GM13977 (cell line): ENCODE measurements at regions not wholly inside any gene's neighbourhood (a gene's known extent, or its start where the extent isn't known, plus 50 kb on each side); places are given as distances from the start of the nearest gene placed in this dataset.
"Not testable (repeated sequence)": the region's sequence is repeated elsewhere in the genome, so short reads cannot be mapped to it uniquely, and the experiment has no call there.

Experiments
- DNase-seq: peaks from one replicate; pipeline ENCODE4 v3.0.0; 2012; ENCODE audit warnings: low spot score
- in situ Hi-C: fragments of 300-500 bp; cut with MboI; formaldehyde crosslinking; loops from one replicate; pipeline ENCODE4 v1.12.0; 2022; ENCODE audit warnings: low sequenced_read_pairs, low pct_unique_long_range_greater_than_20kb, mixed read lengths, inconsistent platforms; ENCODE audit not compliant: unreplicated experiment
- TF ChIP-seq, protein P1 (sequence below): IDR thresholded peaks from 2 replicates; pipeline ENCODE4 v1.5.1; 2012; ENCODE audit warnings: mild to moderate bottlenecking, control low read depth; ENCODE audit not compliant: insufficient read depth; ENCODE audit errors: extremely low read depth, missing control alignments

DNA sequence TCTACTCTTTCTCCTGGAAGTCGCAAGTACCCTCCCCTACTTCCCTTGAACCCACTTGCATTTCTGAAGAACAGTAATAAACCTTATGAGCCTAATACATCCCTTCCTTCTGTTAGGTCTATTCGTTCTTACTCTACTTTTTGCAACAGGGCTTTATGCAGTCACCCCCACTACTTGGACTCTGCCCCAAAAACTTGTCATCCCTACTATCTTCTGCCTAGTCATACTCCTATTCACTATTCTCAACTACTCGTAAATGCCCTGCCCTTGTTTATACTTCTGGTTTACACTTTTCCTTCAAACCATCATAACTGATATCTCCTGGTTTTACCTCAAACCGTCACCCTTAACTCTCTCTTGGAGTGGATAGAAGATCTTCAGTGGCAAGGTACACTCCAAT, 55.2 kb upstream of the SLIT2 start:
- TF ChIP-seq, protein P1, sequence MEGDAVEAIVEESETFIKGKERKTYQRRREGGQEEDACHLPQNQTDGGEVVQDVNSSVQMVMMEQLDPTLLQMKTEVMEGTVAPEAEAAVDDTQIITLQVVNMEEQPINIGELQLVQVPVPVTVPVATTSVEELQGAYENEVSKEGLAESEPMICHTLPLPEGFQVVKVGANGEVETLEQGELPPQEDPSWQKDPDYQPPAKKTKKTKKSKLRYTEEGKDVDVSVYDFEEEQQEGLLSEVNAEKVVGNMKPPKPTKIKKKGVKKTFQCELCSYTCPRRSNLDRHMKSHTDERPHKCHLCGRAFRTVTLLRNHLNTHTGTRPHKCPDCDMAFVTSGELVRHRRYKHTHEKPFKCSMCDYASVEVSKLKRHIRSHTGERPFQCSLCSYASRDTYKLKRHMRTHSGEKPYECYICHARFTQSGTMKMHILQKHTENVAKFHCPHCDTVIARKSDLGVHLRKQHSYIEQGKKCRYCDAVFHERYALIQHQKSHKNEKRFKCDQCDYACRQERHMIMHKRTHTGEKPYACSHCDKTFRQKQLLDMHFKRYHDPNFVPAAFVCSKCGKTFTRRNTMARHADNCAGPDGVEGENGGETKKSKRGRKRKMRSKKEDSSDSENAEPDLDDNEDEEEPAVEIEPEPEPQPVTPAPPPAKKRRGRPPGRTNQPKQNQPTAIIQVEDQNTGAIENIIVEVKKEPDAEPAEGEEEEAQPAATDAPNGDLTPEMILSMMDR: no peak
- no peak for DNase-seq
- in situ Hi-C loops: no loop called here

- in situ Hi-C loops: no loop called here
- TF ChIP-seq, protein P1: no peak
- DNase-seq: no peak
Observed at GRCh38 chr4:20195071-20195885, 56.4 kb upstream of the SLIT2 start.

DNA sequence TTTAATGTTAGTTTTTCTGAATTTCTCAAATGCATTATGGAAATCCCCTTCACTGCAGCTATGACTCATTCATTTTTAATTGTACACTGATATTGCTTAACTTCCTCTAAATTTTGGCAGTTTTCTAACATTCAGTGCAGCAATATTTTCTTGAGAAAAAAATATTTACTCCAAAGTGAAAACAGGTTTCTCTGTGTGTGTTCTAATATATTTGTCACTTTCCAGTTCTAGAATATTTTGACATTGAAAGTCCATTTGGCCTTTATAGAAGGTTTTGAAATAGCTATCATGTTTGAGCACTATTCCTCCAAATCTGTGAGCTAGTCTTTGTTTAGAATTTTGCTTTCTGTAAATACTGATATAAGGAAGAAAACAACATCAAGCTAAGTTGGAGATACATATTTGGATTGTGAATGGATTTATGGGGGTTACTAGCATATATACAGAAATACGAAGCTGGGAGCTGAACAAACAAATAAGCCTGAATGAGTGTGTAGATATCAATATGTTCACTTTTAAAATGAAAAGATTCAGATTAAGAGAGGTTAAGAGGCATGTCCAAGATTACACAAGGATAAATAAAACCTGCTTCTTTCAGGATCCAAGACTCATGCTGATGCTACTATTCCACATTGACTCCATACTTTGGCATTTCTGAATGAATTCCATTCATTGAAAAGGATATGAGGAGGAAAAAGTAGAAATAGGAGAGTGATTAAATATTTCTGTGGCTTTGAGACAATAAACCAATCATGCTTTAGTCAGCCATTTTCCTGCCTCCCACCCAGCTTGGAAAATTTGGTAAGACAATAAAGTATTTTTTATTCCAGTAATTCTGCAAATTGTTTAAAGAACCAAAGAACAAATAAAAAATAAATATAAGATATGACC, 57.3 kb upstream of the SLIT2 start:
- TF ChIP-seq, protein P1: no peak
- DNase-seq: no peak
- in situ Hi-C loops: no loop called here

- DNase-seq: no peak
- TF ChIP-seq, protein P1: no peak
Observed at GRCh38 chr4:20193141-20193936, 58.4 kb upstream of the SLIT2 start.

GRCh38 chr4:20192736-20193135, 59.0 kb upstream of the SLIT2 start:
- no peak for DNase-seq
- in situ Hi-C loops: no loop called here
- TF ChIP-seq, protein P1: no peak

More at GRCh38 chr4:20193141-20193936, 58.4 kb upstream of the SLIT2 start:
- in situ Hi-C loops: no loop called here

DNA sequence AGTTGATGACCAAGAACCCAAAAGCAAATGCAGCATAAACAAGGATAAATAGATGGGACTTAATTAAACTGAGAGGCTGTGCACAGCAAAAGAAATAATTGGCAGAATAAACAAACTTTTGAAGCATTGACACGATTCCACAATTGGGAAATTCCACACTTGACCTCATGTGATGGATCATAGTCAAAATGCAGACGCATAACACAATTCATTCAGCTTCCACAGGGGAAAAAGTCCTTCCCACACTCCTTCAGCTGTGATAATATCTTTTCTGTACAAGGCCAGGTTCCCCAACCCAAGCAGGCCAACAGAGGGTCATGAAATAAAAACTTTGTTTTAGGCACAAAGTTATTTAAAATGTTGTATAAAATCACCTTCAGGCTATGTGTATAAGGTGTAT, 66.6 kb upstream of the SLIT2 start:
- in situ Hi-C loops: no loop called here
- no peak for DNase-seq
- TF ChIP-seq, protein P1: no peak

GRCh38 chr4:20183131-20183530, 68.6 kb upstream of the SLIT2 start:
- DNase-seq, in situ Hi-C loops: not testable (repeated sequence)
